Brain microvascular endothelial cell (primary cell): ENCODE measurements at regions not wholly inside any gene's neighbourhood (a gene's known extent, or its start where the extent isn't known, plus 50 kb on each side); places are given as distances from the start of the nearest gene placed in this dataset.

Source experiments
- DNase-seq: peaks from one replicate; pipeline ENCODE4 v3.0.0-alpha.2; 2020
- H3K27ac ChIP-seq: fragments of 250-450 bp; sonication (Bioruptor Pico); 2 replicates; pipeline ENCODE4 v1.5.1; 2020; ENCODE audit warnings: mild to moderate bottlenecking, moderate library complexity
- H3K27me3 ChIP-seq: fragments of 250-450 bp; sonication (Bioruptor Pico); replicated peaks from 2 replicates; pipeline ENCODE4 v1.5.1; 2020; ENCODE audit warnings: mild to moderate bottlenecking
- H3K36me3 ChIP-seq: fragments of 250-450 bp; sonication (Bioruptor Pico); replicated peaks from 2 replicates; pipeline ENCODE4 v1.5.1; 2020; ENCODE audit warnings: mild to moderate bottlenecking
- H3K4me3 ChIP-seq: 2 replicates; pipeline ENCODE4 v1.5.1; 2011; ENCODE audit warnings: low read depth, mild to moderate bottlenecking, control low read depth, low read length, moderate library complexity
- in situ Hi-C: cut with HindIII; loops from 2 replicates; pipeline ENCODE4 v1.10.0; 2017; ENCODE audit warnings: low sequenced_read_pairs, low pct_ligation_motif_present
- TF ChIP-seq, protein P1 (sequence below): IDR thresholded peaks from 2 replicates; pipeline ENCODE4 v1.5.1; 2011; ENCODE audit warnings: low read depth, mild to moderate bottlenecking, moderate library complexity, low read length, control low read depth, inconsistent platforms; ENCODE audit errors: missing control alignments

DNA sequence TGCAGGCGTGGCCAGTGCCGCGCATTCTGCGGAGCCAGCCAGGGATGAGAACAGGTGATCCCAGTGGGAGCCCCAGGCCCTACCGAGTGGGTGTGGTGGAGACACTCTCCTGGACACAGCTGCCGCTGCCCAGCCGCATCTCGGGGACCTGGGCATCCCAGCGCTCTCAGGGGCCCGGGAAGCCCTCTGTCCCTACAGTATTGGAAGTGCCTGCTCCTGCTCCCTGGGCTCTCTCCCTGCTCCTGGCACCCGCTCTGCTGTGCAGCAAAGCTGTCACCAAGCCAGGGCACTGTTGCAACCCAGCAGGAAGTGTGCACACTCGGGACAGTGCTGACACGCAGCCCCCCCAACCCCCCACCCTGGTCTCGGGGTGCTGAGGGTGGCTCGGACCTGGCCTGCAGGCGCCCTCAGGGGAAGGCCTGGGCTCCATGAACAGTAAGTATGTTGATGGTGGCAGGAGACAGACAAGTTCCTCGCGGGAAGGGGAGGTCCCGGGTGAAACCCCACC lies 1177.4 kb upstream of the GBE1 start:
- no peaks in the 10 kb centered on the region for H3K36me3 ChIP-seq
- DNase-seq, result no peak
- TF ChIP-seq, protein P1, sequence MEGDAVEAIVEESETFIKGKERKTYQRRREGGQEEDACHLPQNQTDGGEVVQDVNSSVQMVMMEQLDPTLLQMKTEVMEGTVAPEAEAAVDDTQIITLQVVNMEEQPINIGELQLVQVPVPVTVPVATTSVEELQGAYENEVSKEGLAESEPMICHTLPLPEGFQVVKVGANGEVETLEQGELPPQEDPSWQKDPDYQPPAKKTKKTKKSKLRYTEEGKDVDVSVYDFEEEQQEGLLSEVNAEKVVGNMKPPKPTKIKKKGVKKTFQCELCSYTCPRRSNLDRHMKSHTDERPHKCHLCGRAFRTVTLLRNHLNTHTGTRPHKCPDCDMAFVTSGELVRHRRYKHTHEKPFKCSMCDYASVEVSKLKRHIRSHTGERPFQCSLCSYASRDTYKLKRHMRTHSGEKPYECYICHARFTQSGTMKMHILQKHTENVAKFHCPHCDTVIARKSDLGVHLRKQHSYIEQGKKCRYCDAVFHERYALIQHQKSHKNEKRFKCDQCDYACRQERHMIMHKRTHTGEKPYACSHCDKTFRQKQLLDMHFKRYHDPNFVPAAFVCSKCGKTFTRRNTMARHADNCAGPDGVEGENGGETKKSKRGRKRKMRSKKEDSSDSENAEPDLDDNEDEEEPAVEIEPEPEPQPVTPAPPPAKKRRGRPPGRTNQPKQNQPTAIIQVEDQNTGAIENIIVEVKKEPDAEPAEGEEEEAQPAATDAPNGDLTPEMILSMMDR, result no peak
- in situ Hi-C loops, result no loop called here
- no peak overlapping the region for H3K27ac ChIP-seq
- no peaks in the 10 kb centered on the region for H3K27me3 ChIP-seq
- no peak overlapping the region for H3K4me3 ChIP-seq

DNA sequence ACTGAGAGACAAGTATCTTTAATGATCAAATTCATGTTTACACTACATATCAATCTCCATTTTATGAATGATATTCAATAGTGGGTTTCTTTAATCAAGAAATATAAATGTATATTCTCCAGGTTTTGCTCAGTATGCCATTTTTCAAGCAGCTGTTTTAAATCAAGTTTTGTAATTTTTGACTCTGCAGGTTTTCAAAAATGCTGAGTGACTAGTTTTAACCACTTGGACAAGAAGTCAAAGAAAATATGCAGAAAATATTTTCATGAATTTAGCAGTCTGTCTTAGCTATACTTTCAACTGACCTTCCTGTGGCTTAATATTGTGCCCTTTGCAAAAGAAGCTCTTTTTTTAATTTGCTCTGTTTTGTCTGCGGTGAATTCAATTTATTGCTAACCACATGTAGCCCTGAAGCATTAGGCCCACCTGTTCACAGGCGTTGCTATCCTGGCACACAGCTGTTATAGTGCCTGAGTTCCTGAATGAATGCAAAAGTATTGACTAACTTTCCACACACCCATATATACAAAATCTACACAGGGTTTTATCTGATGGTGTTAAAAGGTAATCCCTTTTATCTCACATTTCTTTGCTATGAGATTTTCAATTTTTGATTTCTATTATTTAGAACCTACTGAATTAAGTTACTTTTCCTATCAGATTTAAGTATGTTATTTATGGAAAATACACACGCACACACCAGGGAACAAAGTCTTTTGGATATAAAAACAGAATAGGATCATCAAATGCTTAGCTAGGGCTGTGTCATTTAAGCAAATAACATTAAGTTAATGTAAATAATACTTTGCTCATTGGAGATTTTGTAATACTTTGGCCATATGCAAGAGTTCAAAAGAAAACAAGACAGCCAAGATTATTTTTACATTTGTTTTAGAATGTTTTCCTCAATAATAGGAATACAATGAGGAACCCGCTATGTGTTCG lies 1166.1 kb upstream of the GBE1 start:
- DNase-seq, result no peak
- in situ Hi-C loops, result no loop called here
- no peaks in the 10 kb centered on the region for H3K27me3 ChIP-seq
- TF ChIP-seq, protein P1, result no peak
- H3K36me3 ChIP-seq, result no peaks in the 10 kb centered on the region
- H3K4me3 ChIP-seq, result no peak overlapping the region
- no peak overlapping the region for H3K27ac ChIP-seq

DNA sequence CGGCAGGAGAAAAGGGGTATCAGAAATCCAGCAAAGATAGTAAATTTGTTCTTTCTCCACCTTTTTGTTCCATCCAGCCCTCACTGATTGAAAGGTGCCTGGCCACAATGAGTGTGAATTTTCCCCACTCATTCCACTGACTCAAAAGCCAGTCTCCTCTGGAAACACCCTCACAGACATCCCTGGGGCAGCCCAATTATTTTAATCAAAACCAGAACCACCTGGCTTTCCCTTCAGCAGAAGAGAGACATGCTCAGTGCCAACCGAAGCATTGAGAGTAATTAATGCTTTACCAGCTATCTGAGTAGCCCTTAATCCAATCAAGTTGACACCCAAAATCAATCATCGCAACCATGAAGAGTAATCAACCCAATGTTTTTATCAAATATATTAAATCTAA lies 1129.6 kb upstream of the GBE1 start:
- Histone ChIP-seq H3K4me3 (no peak overlapping the region), H3K27me3 (no peaks in the 10 kb centered on the region), H3K27ac (no peak overlapping the region), H3K36me3 (no peaks in the 10 kb centered on the region)
- TF ChIP-seq, protein P1, result no peak
- in situ Hi-C loops, result no loop called here
- DNase-seq, result no peak

DNA sequence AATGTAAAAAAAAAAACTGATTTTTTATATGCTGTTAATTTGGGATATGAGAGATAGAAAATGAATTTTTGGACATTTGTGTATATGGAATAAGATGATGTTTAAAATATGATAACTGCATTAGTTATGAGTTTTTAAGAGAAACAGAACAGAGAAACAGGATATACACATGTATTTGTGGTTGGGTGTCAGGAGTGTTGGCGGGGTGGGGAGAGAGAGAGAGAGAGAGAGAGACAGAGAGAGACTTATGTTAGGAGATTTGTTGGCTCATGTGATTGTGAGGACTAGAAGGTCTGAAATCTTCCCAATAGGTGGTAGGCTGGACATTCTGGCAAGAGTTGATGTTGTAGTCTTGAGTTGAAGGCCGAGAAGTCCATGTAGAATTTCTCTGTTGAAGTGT lies 1121.6 kb upstream of the GBE1 start:
- Histone ChIP-seq H3K27me3 (no peaks in the 10 kb centered on the region), H3K36me3 (no peaks in the 10 kb centered on the region), H3K4me3 (no peak overlapping the region), H3K27ac (no peak overlapping the region)
- in situ Hi-C loops, result no loop called here
- TF ChIP-seq, protein P1, result no peak
- DNase-seq, result no peak

DNA sequence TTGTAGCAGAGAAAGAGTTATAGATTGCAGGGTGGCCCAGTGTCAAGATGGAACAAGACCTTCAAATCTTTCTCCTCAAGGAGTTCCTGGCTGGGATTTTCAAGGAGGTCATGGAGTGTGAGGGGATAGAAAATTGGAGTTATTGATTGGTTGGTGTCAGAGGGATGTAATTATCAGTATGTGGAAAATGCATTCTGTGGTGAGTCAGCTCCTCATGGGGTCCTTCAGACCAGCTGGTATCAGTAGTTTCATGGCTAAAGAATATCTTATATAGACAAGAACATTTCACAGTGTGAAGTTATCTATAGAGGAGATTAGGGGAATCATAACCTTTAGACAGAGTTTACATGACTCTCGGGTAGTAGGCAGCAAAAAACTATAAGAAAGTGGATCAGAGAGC lies 1114.0 kb upstream of the GBE1 start:
- TF ChIP-seq, protein P1, result no peak
- peak; percentile 44 for DNase-seq
- H3K27me3 ChIP-seq, result no peaks in the 10 kb centered on the region
- H3K27ac ChIP-seq, result peak overlapping the region; percentile 23
- H3K4me3 ChIP-seq, result no peak overlapping the region
- no peaks in the 10 kb centered on the region for H3K36me3 ChIP-seq
- in situ Hi-C loops, result no loop called here

DNA sequence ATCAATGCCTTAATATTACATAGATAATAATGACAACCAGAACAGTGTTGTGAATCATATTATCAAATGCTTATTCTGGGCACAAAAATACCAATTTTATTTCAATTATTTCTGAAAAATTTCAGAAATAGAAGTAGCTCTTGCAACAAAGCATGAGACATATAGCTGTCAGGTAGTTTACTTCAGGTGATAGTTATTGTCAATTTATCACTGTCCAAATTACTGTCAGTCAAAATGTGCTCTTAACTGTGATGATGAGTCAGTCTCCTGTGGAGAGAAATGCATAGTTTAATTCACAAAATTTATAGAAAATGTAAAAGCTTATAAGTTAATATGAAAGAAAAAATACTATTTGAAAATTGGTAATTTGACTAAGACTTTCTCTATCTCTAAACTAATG lies 1078.4 kb upstream of the GBE1 start:
- in situ Hi-C loops, result no loop called here
- no peak for DNase-seq
- Histone ChIP-seq H3K4me3 (no peak overlapping the region), H3K36me3 (no peaks in the 10 kb centered on the region), H3K27me3 (no peaks in the 10 kb centered on the region), H3K27ac (no peak overlapping the region)
- TF ChIP-seq, protein P1, result no peak
